ENCODE measurements at regions not wholly inside any gene's neighbourhood (a gene's known extent, or its start where the extent isn't known, plus 50 kb on each side); places are given as distances from the start of the nearest gene placed in this dataset.
"Not testable (repeated sequence)": the region's sequence is repeated elsewhere in the genome, so short reads cannot be mapped to it uniquely, and the experiment has no call there.

- peaks cover 2 to 3% of the 10 kb centered on the region in 2 donors for H3K4me1 ChIP-seq (ENCODE audit: control insufficient read depth in 2 of 2, insufficient read depth in 2 of 2, low read length in 1 of 2)
- H3K27ac ChIP-seq (ENCODE audit: low read depth in 2 of 2, low read length in 1 of 2) = no peak overlapping the region
- H3K36me3 ChIP-seq (ENCODE audit: control insufficient read depth in 2 of 2, insufficient read depth in 2 of 2, low read length in 1 of 2) = no peaks in the 10 kb centered on the region
- H3K9me3 ChIP-seq (ENCODE audit: control insufficient read depth in 2 of 2, insufficient read depth in 1 of 2, low read depth in 1 of 2, low read length in 1 of 2) = no peaks in the 10 kb centered on the region
- 38% methylated on average over 3 of the region's 3 CpGs for WGBS, 2 donors
- H3K27me3 ChIP-seq (ENCODE audit: control insufficient read depth in 1 of 2, insufficient read depth in 2 of 2, low read length in 2 of 2) = no peaks in the 10 kb centered on the region
- no peak overlapping the region for H3K4me3 ChIP-seq (ENCODE audit: low read depth in 1 of 2, low read length in 2 of 2)
Measured at GRCh38 chr2:160582490-160583145, 89.0 kb upstream of the RBMS1 start.

GRCh38 chr2:160583146-160583535 is 89.5 kb upstream of the RBMS1 start:
- Histone ChIP-seq H3K27ac (ENCODE audit: low read depth in 2 of 2, low read length in 1 of 2) (peak overlapping the region in 1 of 2 donors; percentile 29), H3K4me1 (ENCODE audit: control insufficient read depth in 2 of 2, insufficient read depth in 2 of 2, low read length in 1 of 2) (peaks cover 2 to 3% of the 10 kb centered on the region in 2 donors), H3K9me3 (ENCODE audit: control insufficient read depth in 2 of 2, insufficient read depth in 1 of 2, low read depth in 1 of 2, low read length in 1 of 2) (no peaks in the 10 kb centered on the region), H3K36me3 (ENCODE audit: control insufficient read depth in 2 of 2, insufficient read depth in 2 of 2, low read length in 1 of 2) (no peaks in the 10 kb centered on the region), H3K27me3 (ENCODE audit: control insufficient read depth in 1 of 2, insufficient read depth in 2 of 2, low read length in 2 of 2) (no peaks in the 10 kb centered on the region), H3K4me3 (ENCODE audit: low read depth in 1 of 2, low read length in 2 of 2) (no peak overlapping the region)
- 6 to 26% methylated on average over 1 of the region's 1 CpG for WGBS, 2 donors

- Histone ChIP-seq H3K36me3 (ENCODE audit: control insufficient read depth in 2 of 2, insufficient read depth in 2 of 2, low read length in 1 of 2) (no peaks in the 10 kb centered on the region), H3K4me3 (ENCODE audit: low read depth in 1 of 2, low read length in 2 of 2) (no peak overlapping the region), H3K4me1 (ENCODE audit: control insufficient read depth in 2 of 2, insufficient read depth in 2 of 2, low read length in 1 of 2) (peaks cover 2 to 3% of the 10 kb centered on the region in 2 donors), H3K27me3 (ENCODE audit: control insufficient read depth in 1 of 2, insufficient read depth in 2 of 2, low read length in 2 of 2) (no peaks in the 10 kb centered on the region), H3K27ac (ENCODE audit: low read depth in 2 of 2, low read length in 1 of 2) (no peak overlapping the region), H3K9me3 (ENCODE audit: control insufficient read depth in 2 of 2, insufficient read depth in 1 of 2, low read depth in 1 of 2, low read length in 1 of 2) (no peaks in the 10 kb centered on the region)
- WGBS, 2 donors = 92% methylated on average over 8 of the region's 8 CpGs
Measured at GRCh38 chr2:160583813-160584537, 90.4 kb upstream of the RBMS1 start.

GRCh38 chr2:160584972-160585494 is 91.4 kb upstream of the RBMS1 start:
- no peaks in the 10 kb centered on the region for H3K9me3 ChIP-seq (ENCODE audit: control insufficient read depth in 2 of 2, insufficient read depth in 1 of 2, low read depth in 1 of 2, low read length in 1 of 2)
- no peaks in the 10 kb centered on the region for H3K36me3 ChIP-seq (ENCODE audit: control insufficient read depth in 2 of 2, insufficient read depth in 2 of 2, low read length in 1 of 2)
- H3K27ac ChIP-seq (ENCODE audit: low read depth in 2 of 2, low read length in 1 of 2) = no peak overlapping the region
- no peak overlapping the region for H3K4me3 ChIP-seq (ENCODE audit: low read depth in 1 of 2, low read length in 2 of 2)
- H3K4me1 ChIP-seq (ENCODE audit: control insufficient read depth in 2 of 2, insufficient read depth in 2 of 2, low read length in 1 of 2) = peaks cover 2 to 3% of the 10 kb centered on the region in 2 donors
- no peaks in the 10 kb centered on the region for H3K27me3 ChIP-seq (ENCODE audit: control insufficient read depth in 1 of 2, insufficient read depth in 2 of 2, low read length in 2 of 2)

- WGBS, 2 donors = 43 to 67% methylated on average over 1 of the region's 1 CpG
- no peaks in the 10 kb centered on the region for H3K27me3 ChIP-seq (ENCODE audit: control insufficient read depth in 1 of 2, insufficient read depth in 2 of 2, low read length in 2 of 2)
- H3K4me3 ChIP-seq (ENCODE audit: low read depth in 1 of 2, low read length in 2 of 2) = no peak overlapping the region
- no peaks in the 10 kb centered on the region for H3K36me3 ChIP-seq (ENCODE audit: control insufficient read depth in 2 of 2, insufficient read depth in 2 of 2, low read length in 1 of 2)
- H3K4me1 ChIP-seq (ENCODE audit: control insufficient read depth in 2 of 2, insufficient read depth in 2 of 2, low read length in 1 of 2) = peaks cover 0 to 2% of the 10 kb centered on the region in 2 donors
- no peak overlapping the region for H3K27ac ChIP-seq (ENCODE audit: low read depth in 2 of 2, low read length in 1 of 2)
- no peaks in the 10 kb centered on the region for H3K9me3 ChIP-seq (ENCODE audit: control insufficient read depth in 2 of 2, insufficient read depth in 1 of 2, low read depth in 1 of 2, low read length in 1 of 2)
Measured at GRCh38 chr2:160590664-160591063, 97.1 kb upstream of the RBMS1 start.

- H3K4me1 ChIP-seq (ENCODE audit: control insufficient read depth in 2 of 2, insufficient read depth in 2 of 2, low read length in 1 of 2) = no peaks in the 10 kb centered on the region
- H3K36me3 ChIP-seq (ENCODE audit: control insufficient read depth in 2 of 2, insufficient read depth in 2 of 2, low read length in 1 of 2) = no peaks in the 10 kb centered on the region
- no peak overlapping the region for H3K27ac ChIP-seq (ENCODE audit: low read depth in 2 of 2, low read length in 1 of 2)
- H3K27me3 ChIP-seq (ENCODE audit: control insufficient read depth in 1 of 2, insufficient read depth in 2 of 2, low read length in 2 of 2) = no peaks in the 10 kb centered on the region
- WGBS, 2 donors = 85 to 94% methylated on average over 1 of the region's 1 CpG
- H3K4me3 ChIP-seq (ENCODE audit: low read depth in 1 of 2, low read length in 2 of 2) = no peak overlapping the region
- no peaks in the 10 kb centered on the region for H3K9me3 ChIP-seq (ENCODE audit: control insufficient read depth in 2 of 2, insufficient read depth in 1 of 2, low read depth in 1 of 2, low read length in 1 of 2)
Measured at GRCh38 chr2:160592401-160592800, 98.8 kb upstream of the RBMS1 start.

- H3K27me3 ChIP-seq (ENCODE audit: control insufficient read depth in 1 of 2, insufficient read depth in 2 of 2, low read length in 2 of 2) = no peaks in the 10 kb centered on the region
- no peak overlapping the region for H3K4me3 ChIP-seq (ENCODE audit: low read depth in 1 of 2, low read length in 2 of 2)
Measured at GRCh38 chr2:160592993-160593392, 99.4 kb upstream of the RBMS1 start.

GRCh38 chr2:160596441-160596840 is 102.8 kb upstream of the RBMS1 start:
- Histone ChIP-seq H3K27me3 (ENCODE audit: control insufficient read depth in 1 of 2, insufficient read depth in 2 of 2, low read length in 2 of 2) (no peaks in the 10 kb centered on the region), H3K4me3 (ENCODE audit: low read depth in 1 of 2, low read length in 2 of 2) (no peak overlapping the region), H3K4me1 (ENCODE audit: control insufficient read depth in 2 of 2, insufficient read depth in 2 of 2, low read length in 1 of 2) (no peaks in the 10 kb centered on the region), H3K9me3 (ENCODE audit: control insufficient read depth in 2 of 2, insufficient read depth in 1 of 2, low read depth in 1 of 2, low read length in 1 of 2) (no peaks in the 10 kb centered on the region), H3K36me3 (ENCODE audit: control insufficient read depth in 2 of 2, insufficient read depth in 2 of 2, low read length in 1 of 2) (no peaks in the 10 kb centered on the region), H3K27ac (ENCODE audit: low read depth in 2 of 2, low read length in 1 of 2) (no peak overlapping the region)

More at GRCh38 chr2:160592993-160593392, 99.4 kb upstream of the RBMS1 start:
- no peak overlapping the region for H3K27ac ChIP-seq (ENCODE audit: low read depth in 2 of 2, low read length in 1 of 2)
- H3K36me3 ChIP-seq (ENCODE audit: control insufficient read depth in 2 of 2, insufficient read depth in 2 of 2, low read length in 1 of 2) = no peaks in the 10 kb centered on the region
- no peaks in the 10 kb centered on the region for H3K9me3 ChIP-seq (ENCODE audit: control insufficient read depth in 2 of 2, insufficient read depth in 1 of 2, low read depth in 1 of 2, low read length in 1 of 2)
- no peaks in the 10 kb centered on the region for H3K4me1 ChIP-seq (ENCODE audit: control insufficient read depth in 2 of 2, insufficient read depth in 2 of 2, low read length in 1 of 2)

- H3K36me3 ChIP-seq (ENCODE audit: control insufficient read depth in 2 of 2, insufficient read depth in 2 of 2, low read length in 1 of 2); H3K27ac ChIP-seq (ENCODE audit: low read depth in 2 of 2, low read length in 1 of 2); H3K4me3 ChIP-seq (ENCODE audit: low read depth in 1 of 2, low read length in 2 of 2); H3K27me3 ChIP-seq (ENCODE audit: control insufficient read depth in 1 of 2, insufficient read depth in 2 of 2, low read length in 2 of 2); H3K4me1 ChIP-seq (ENCODE audit: control insufficient read depth in 2 of 2, insufficient read depth in 2 of 2, low read length in 1 of 2); H3K9me3 ChIP-seq (ENCODE audit: control insufficient read depth in 2 of 2, insufficient read depth in 1 of 2, low read depth in 1 of 2, low read length in 1 of 2): not testable (repeated sequence)
- 62% methylated on average over 1 of the region's 1 CpG for WGBS, 2 donors
Measured at GRCh38 chr2:160600437-160600836, 106.8 kb upstream of the RBMS1 start.

GRCh38 chr2:160602073-160602472 is 108.5 kb upstream of the RBMS1 start:
- Histone ChIP-seq H3K4me1 (ENCODE audit: control insufficient read depth in 2 of 2, insufficient read depth in 2 of 2, low read length in 1 of 2) (no peaks in the 10 kb centered on the region), H3K9me3 (ENCODE audit: control insufficient read depth in 2 of 2, insufficient read depth in 1 of 2, low read depth in 1 of 2, low read length in 1 of 2) (no peaks in the 10 kb centered on the region), H3K4me3 (ENCODE audit: low read depth in 1 of 2, low read length in 2 of 2) (no peak overlapping the region), H3K27ac (ENCODE audit: low read depth in 2 of 2, low read length in 1 of 2) (no peak overlapping the region), H3K27me3 (ENCODE audit: control insufficient read depth in 1 of 2, insufficient read depth in 2 of 2, low read length in 2 of 2) (no peaks in the 10 kb centered on the region), H3K36me3 (ENCODE audit: control insufficient read depth in 2 of 2, insufficient read depth in 2 of 2, low read length in 1 of 2) (no peaks in the 10 kb centered on the region)
- 81 to 95% methylated on average over 2 of the region's 2 CpGs for WGBS, 2 donors

All from esophagus (tissue), 2 donors.